ENCODE measurements at regions not wholly inside any gene's neighbourhood (a gene's known extent, or its start where the extent isn't known, plus 50 kb on each side); places are given as distances from the start of the nearest gene placed in this dataset.
"Not testable (repeated sequence)": the region's sequence is repeated elsewhere in the genome, so short reads cannot be mapped to it uniquely, and the experiment has no call there.

GRCh38 chr14:95818581-95818980 is 58.1 kb upstream of the TUNAR start:
- DNase-seq (ENCODE audit: low read depth), result no peak

DNA sequence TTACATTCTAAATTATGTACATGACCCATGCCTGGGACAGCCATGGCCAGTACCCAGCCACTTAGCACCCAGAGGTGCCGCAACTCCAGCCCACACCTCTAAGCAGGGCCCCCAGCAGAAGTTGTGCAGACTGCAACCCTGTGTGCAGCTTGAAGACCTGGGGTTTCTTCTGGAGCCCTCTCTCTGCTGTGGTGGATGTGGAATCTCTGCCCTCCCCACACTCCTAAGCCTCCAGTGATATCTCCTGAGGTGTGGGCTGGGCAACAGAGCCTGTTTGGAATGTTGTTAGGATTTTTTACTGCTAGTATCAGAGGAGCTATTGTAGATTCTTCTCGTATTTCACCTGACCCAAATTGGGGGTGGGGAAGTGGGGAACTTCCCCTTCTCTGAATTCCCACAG is 59.4 kb upstream of the TUNAR start:
- DNase-seq (ENCODE audit: low read depth), result no peak

- DNase-seq (ENCODE audit: low read depth), result no peak
Observed at GRCh38 chr14:95816539-95816938, 60.1 kb upstream of the TUNAR start.

- DNase-seq (ENCODE audit: low read depth), result no peak
Observed at GRCh38 chr14:95815226-95815690, 61.4 kb upstream of the TUNAR start.

DNA sequence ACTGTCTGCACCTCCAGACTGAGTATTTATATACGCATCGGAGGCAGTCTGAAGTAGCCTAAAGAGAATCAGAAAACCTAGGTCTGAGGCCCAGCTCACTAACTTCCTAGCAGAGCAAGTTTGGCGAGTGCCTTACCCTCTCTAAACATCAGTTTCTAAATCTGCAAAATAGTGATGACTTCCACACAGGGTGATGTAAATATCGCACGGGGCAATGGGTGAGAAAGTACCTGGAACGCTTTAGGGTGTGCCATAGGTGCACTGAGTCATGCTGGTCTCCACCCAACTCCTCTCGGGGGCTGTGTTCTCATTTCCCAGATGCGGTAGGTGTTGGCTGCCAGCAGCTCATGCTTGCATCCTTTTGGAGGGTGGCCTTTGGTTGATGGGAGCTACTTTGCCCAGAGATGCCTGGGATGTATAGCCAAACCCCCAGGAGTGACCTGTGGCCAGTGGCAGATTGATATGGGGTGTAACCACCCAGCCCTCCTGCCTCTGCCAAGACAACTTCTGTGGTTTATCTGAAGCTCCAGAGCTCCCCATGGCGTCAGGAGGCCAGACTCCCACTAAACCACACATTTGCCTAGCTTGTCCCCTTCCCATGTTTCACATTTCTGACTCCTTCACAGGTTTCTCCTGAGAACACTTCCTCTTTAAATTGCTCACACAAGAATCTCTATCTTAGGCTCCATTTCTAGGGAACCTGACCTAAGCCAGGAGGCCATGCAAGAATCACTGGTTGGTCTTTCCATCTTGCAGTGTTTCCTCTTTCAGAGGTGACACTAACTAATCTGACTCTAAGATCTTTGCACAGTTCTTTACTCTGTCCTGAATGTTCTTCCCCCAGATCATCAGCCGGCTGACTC is 62.0 kb upstream of the TUNAR start:
- no peak for DNase-seq (ENCODE audit: low read depth)

DNA sequence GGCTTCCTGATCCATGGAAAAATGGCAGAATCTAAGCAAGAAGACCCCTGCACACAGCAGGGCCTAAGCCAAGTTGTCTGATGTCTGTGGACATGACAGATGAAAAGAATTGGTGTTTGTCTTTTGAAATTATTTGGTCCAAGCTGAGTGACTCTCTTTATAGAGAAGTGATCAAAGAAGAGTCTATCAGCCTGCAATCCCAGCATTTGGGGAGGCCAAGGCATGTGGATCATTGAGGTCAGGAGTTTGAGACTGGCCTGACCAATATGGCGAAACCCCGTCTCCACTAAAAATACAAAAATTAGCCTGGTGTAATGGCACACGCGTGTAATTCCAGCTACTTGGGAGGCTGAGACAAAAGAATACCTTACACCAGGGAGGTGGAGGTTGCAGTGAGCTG is 64.8 kb upstream of the TUNAR start:
- DNase-seq (ENCODE audit: low read depth), result no peak

DNA sequence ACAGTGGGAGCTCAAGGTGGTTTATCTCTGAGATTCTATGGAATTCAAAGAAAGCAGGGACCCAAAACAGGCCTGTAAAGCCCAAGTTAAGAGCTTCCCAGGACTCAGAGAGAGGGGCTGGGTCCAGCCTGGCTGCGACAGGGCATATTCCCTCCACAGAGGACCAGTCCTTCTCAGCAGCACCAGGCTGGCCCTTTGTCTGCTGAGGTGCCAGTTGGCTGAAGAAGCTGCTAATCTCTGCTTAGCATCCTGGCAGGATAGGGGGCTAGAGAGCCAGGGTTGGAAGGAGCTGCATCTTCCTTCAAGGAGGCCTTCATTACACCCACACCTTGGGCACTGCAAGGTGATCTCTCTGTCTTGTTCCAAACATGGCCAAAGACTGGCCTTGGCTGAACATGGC is 68.3 kb upstream of the TUNAR start:
- no peak for DNase-seq (ENCODE audit: low read depth)

DNA sequence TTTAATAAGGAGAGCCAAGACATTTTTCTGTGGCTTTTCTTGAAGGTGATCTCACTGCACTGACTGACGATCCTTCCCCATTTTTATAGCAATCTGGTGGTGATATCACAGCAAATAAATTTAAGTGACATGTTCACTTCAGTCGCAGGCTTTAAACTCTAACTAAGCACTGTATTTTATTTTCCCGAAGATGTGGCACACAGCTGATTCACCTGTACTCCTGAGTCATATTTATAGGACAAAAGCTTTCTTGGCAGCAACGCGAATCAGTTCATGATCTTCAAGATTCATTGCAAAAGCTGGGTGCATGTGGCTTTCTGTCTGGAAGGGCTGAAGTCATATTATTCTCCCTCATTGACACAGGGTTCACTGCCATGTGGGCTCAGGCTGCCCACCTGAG is 79.8 kb upstream of the TUNAR start:
- no peak for DNase-seq (ENCODE audit: low read depth)

GRCh38 chr14:95787941-95788340 is 74.0 kb upstream of the TCL1A start:
- DNase-seq (ENCODE audit: low read depth), result no peak

DNA sequence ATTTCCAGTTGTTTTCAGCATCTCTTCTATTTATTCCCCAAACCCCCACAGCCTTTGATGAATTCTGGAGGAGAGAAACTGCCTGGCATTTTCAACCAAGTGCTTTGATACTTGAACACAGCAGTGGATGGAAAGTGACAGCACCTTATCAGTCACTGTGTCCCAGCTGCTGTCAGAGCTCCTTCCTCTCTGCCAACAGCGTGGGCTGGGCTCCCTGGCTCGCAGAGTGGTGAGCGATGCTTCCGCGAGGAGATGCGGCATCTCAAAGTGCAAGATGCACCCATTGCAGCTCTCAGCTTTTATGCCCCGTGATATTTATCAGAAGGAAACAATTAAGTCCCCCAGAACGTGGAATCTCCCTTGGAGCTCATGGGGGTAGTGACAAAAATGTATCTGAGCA is 72.6 kb upstream of the TCL1A start:
- no peak for DNase-seq (ENCODE audit: low read depth)

DNA sequence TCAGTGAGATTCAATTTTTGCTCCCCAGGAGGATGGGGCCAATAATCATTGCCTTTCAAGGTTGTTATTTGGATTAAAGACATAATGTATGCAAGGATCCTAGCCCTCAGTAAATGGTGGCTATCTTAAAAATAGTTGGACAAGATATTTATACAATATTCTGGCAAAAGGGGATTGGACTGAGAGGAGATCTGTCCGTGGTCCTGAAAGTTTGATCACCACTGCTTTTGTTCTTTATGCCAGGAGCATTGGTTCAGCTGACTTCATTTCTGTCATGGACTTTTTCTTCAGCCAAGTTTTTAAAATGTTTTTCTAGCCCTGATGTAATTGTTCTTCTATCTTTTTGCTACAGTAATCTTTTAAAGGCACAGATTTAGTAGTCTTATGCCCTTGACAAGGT is 70.2 kb upstream of the TCL1A start:
- DNase-seq (ENCODE audit: low read depth), result no peak

GRCh38 chr14:95776798-95777534 is 63.0 kb upstream of the TCL1A start:
- no peak for DNase-seq (ENCODE audit: low read depth)

DNA sequence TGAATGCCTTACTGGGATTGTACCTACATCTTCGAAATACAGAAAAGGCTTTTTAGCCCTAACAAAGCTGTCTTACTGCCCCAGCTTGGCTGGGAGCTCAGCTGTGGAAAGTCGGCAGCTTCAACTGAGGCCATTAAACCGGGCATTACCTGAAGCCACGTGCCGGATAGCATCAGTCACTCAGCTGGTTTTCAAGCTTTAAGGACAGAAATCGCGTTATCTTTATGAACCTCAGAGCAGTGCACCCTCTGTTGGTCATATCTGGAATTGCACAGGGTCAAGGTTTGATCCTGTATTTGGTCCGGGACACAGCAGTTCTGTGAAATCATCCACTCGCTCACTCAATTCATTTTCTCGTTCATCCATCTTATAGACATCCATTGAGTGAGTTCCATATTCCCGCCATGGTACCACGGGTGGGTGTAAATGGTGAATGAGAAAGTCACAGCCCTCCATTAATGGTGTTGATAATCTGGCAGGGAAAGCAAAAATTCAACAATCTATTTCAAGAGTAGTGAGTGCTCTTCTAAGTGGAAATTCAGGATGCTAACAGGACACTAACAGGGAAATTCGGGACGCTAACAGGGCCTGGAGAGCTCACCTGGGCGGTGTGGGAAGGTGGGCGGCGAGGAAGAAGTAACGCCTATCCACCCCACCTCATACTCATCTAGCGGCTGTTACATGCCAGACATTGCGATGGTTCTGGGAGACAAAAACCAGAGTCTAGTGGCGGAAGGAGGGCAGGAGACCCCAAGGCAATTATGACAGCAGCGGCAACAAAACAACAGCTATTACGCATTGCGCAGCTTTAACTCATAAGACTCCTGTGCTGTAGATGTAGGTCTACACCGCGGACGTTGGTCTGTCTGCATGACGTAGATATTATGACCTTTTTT is 60.6 kb upstream of the TCL1A start:
- peak; percentile 29 for DNase-seq (ENCODE audit: low read depth)

DNA sequence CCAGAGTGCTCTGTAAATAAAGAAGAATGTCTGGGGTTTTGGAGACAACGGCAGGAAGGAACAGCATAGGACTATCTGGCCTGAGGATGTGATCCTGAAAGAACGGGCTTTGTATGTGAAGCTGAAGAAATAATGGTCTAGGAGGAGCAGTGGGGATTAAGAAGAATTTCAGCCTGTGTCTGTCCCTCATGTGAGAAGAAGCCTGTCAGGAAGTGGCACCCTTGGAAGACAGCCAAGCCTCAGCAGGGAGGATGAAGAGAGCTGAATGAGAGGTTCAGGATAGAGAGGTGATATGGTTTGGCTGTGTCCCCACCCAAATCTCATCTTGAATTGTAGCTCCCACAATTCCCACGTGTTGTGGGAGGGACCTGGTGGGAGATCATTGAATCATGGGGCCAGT is 56.9 kb upstream of the TCL1A start:
- DNase-seq (ENCODE audit: low read depth), result peak; percentile 33

DNA sequence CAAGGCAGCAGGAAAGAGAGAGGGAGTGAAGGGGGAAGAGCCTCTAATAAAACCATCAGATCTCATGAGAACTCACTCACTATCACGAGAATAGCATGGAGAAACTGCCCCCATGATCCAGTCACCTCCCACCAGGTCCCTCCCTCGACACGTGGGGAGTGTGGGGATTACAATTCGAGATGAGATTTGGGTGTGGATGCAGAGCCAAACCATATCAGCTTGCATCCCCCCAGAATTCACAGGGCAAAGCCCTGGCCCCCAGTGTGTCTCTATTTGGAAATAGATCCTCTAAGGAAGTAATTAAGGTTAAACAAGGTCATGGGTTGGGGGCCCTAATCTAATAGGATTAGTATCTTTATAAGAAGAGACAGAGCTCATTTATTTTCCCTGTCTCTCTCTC is 56.1 kb upstream of the TCL1A start:
- DNase-seq (ENCODE audit: low read depth), result no peak

DNA sequence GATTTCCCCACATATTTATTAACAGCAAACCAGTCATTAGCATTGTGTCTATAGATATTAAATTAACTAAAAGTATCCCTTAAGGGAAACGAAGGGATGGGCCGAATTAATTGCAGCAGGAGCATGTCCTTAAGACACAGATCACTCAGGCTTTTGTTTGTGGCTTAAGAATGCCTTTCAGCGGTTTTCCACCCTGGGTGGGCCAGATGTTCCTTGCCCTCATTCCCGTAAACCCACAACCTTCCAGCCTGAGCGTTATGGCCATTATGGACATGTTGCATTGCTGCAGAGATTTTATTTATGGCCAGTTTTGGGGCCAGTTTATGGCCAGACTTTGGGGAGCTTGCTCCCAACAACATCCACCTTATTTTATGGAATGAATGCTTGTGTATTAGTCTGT is 55.5 kb upstream of the TCL1A start:
- DNase-seq (ENCODE audit: low read depth), result not testable (repeated sequence)

DNA sequence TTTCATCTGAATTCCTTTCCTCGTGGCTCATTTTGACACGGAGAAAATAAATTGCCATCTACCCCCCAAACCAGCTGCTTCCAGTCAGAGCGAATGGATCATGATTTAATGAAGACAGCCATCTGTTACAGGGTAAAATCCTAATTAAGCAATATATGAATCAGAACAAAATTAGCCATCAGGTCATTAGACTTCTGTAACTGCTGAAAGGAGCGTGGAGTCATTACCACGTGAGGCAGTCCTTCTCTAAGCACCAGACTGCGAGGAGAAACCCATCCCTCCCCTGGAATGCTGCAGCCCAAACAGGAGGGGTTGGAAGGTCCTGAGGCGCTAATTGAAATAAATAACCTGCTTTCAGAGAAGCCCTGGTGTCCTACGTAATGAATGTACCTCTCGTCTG is 51.1 kb upstream of the TCL1A start:
- no peak for DNase-seq (ENCODE audit: low read depth)

- DNase-seq (ENCODE audit: low read depth), result no peak
Observed at GRCh38 chr14:95763875-95764274, 50.0 kb upstream of the TCL1A start.
